Epithelial cell of proximal tubule (primary cell): ENCODE measurements at regions not wholly inside any gene's neighbourhood (a gene's known extent, or its start where the extent isn't known, plus 50 kb on each side); places are given as distances from the start of the nearest gene placed in this dataset.

Source experiments
- DNase-seq: peaks from one replicate; pipeline ENCODE4 v3.0.0-alpha.2; 2011; ENCODE audit warnings: low read depth
- H3K4me3 ChIP-seq: 2 replicates; pipeline ENCODE4 v1.5.1; 2011; ENCODE audit warnings: low read depth, mild to moderate bottlenecking, low read length
- CTCF ChIP-seq: conservative IDR thresholded peaks from 2 replicates; pipeline ENCODE4 v1.5.1; 2012; ENCODE audit warnings: low read depth, mild to moderate bottlenecking, low read length

- TF ChIP-seq CTCF = no peak
These were observed 196.4 kb upstream of the MPHOSPH6 start for GRCh38 chr16:82366462-82366861.

GRCh38 chr16:82364690-82365089, 194.7 kb upstream of the MPHOSPH6 start:
- no peak for DNase-seq
- no peak overlapping the region for H3K4me3 ChIP-seq

More at GRCh38 chr16:82366462-82366861, 196.4 kb upstream of the MPHOSPH6 start:
- H3K4me3 ChIP-seq = no peak overlapping the region
- DNase-seq = no peak

GRCh38 chr16:82363026-82363816, 193.2 kb upstream of the MPHOSPH6 start:
- TF ChIP-seq CTCF = no peak
- no peak for DNase-seq
- H3K4me3 ChIP-seq = no peak overlapping the region

More at GRCh38 chr16:82364690-82365089, 194.7 kb upstream of the MPHOSPH6 start:
- no peak for TF ChIP-seq CTCF

GRCh38 chr16:82361885-82362284, 191.9 kb upstream of the MPHOSPH6 start:
- H3K4me3 ChIP-seq = no peak overlapping the region
- no peak for TF ChIP-seq CTCF
- no peak for DNase-seq

- no peak overlapping the region for H3K4me3 ChIP-seq
- no peak for DNase-seq
- no peak for TF ChIP-seq CTCF
These were observed 190.2 kb upstream of the MPHOSPH6 start for GRCh38 chr16:82360024-82360783.

GRCh38 chr16:82358606-82359221, 188.7 kb upstream of the MPHOSPH6 start:
- H3K4me3 ChIP-seq = no peak overlapping the region
- no peak for TF ChIP-seq CTCF
- DNase-seq = no peak
